GM12878 (cell line): ENCODE measurements at regions not wholly inside any gene's neighbourhood (a gene's known extent, or its start where the extent isn't known, plus 50 kb on each side); places are given as distances from the start of the nearest gene placed in this dataset.

Source experiments
- ATAC-seq: fragments of 200-7000 bp; cut with Tn5 transposase; 3 replicates; pipeline ENCODE4 v1.9.1; 2020; ENCODE audit warnings: mild to moderate bottlenecking, moderate library complexity
- BruUV-seq: library from RNA; stranded (reverse); fragments of 400-500 nt; replicated peaks from 2 replicates; lab custom pipeline; 2021; lab: Mats Ljungman, UMichigan
- CTCF ChIA-PET: fragments of 300-600 bp; sonication (Branson Sonifier 250); formaldehyde crosslinking; extraction: SDS; loops from one replicate; lab custom pipeline; 2021; ENCODE audit warnings: inconsistent platforms; lab: Yijun Ruan, JAX
- POLR2A ChIA-PET: fragments of 350-600 bp; formaldehyde crosslinking; extraction: SDS; loops from one replicate; lab custom pipeline; 2021; ENCODE audit warnings: inconsistent platforms; lab: Charles Lee
- RAD21 ChIA-PET: fragments of 300-600 bp; sonication (Branson Sonifier 250); formaldehyde crosslinking; loops from one replicate; lab custom pipeline; 2023; ENCODE audit warnings: antibody characterized with exemption; ENCODE audit not compliant: unreplicated experiment; lab: Charles Lee
- SMC1A ChIA-PET: fragments of 300-600 bp; sonication (Branson Sonifier 250); formaldehyde crosslinking; loops from one replicate; lab custom pipeline; 2023; ENCODE audit not compliant: unreplicated experiment, uncharacterized antibody; lab: Charles Lee
- DNase-seq: peaks from one replicate; pipeline ENCODE4 v3.0.0-alpha.2; 2011; ENCODE audit warnings: low read depth, low spot score
- FAIRE-seq: peaks from 3 replicates; lab custom pipeline; 2011; peaks lifted over from hg19 to GRCh38; lab: Jason Lieb, UNC
- H2AFZ ChIP-seq: 2 replicates; pipeline ENCODE4 v1.6.0; 2011; ENCODE audit warnings: low read depth, low read length, control low read depth; ENCODE audit not compliant: control insufficient read depth
- H3K27ac ChIP-seq: 2 replicates; pipeline ENCODE4 v1.5.1; 2011; ENCODE audit warnings: control low read depth; ENCODE audit not compliant: control insufficient read depth, insufficient read depth
- H3K27me3 ChIP-seq, 2 experiments: replicated peaks in 1 of 2; 2 replicates each; pipeline versions ENCODE4 v1.6.0 to v1.6.1; 2011; ENCODE audit warnings: low read length in 1 of 2; ENCODE audit not compliant: control insufficient read depth in 2 of 2, insufficient read depth in 2 of 2
- H3K36me3 ChIP-seq, 2 experiments: 2 replicates each; pipeline ENCODE4 v1.5.1; 2011; ENCODE audit warnings: low read length in 1 of 2; ENCODE audit not compliant: control insufficient read depth in 2 of 2, insufficient read depth in 2 of 2
- H3K4me1 ChIP-seq: 2 replicates; pipeline ENCODE4 v1.6.1; 2011; ENCODE audit warnings: mild to moderate bottlenecking, low read length, moderate library complexity, mixed read lengths; ENCODE audit not compliant: control insufficient read depth, insufficient read depth
- H3K4me2 ChIP-seq: 2 replicates; pipeline ENCODE4 v1.6.0; 2011; ENCODE audit warnings: control low read depth; ENCODE audit not compliant: control insufficient read depth, insufficient read depth
- H3K4me3 ChIP-seq: fragments of 200-600 bp; sonication (generic); 2 replicates; pipeline ENCODE4 v1.5.1; 2016
- H3K79me2 ChIP-seq: 2 replicates; pipeline ENCODE4 v1.6.0; 2011; ENCODE audit warnings: low read length; ENCODE audit not compliant: control insufficient read depth, insufficient read depth
- H3K9ac ChIP-seq: 2 replicates; pipeline ENCODE4 v1.8.0; 2011; ENCODE audit warnings: low read length, control low read depth, mixed read lengths; ENCODE audit not compliant: control insufficient read depth, insufficient read depth
- H3K9me3 ChIP-seq: replicated peaks from 3 replicates; pipeline ENCODE4 v1.5.1; 2011; ENCODE audit warnings: mild to moderate bottlenecking, low read length; ENCODE audit not compliant: control insufficient read depth, insufficient read depth
- H4K20me1 ChIP-seq: 2 replicates; pipeline ENCODE4 v1.6.0; 2011; ENCODE audit not compliant: control insufficient read depth, insufficient read depth
- BHLHE40 ChIP-seq, 2 experiments: fragments of 450-650 bp in 1 of 2; IDR thresholded peaks; 2 replicates each; pipeline ENCODE4 v1.6.1; 2011 to 2017; ENCODE audit warnings: low read depth in 2 of 2, borderline replicate concordance in 1 of 2, improper control_type of control experiment in 1 of 2, low read length in 1 of 2, mild to moderate bottlenecking in 1 of 2
- CUX1 ChIP-seq: IDR thresholded peaks from 2 replicates; pipeline ENCODE4 v1.6.1; 2012; ENCODE audit warnings: improper control_type of control experiment, low read depth, low read length; ENCODE audit not compliant: insufficient replicate concordance
- IKZF2 ChIP-seq, 2 experiments: fragments of 450-650 bp; IDR thresholded peaks; 2 replicates each; pipeline ENCODE4 v1.6.1; 2017; ENCODE audit warnings: mild to moderate bottlenecking in 2 of 2, moderate library complexity in 2 of 2
- IRF5 ChIP-seq: fragments of 450-650 bp; IDR thresholded peaks from 2 replicates; pipeline ENCODE4 v1.6.1; 2017; ENCODE audit warnings: borderline replicate concordance
- JUND ChIP-seq: IDR thresholded peaks from 2 replicates; pipeline ENCODE4 v1.6.1; 2012; ENCODE audit warnings: low read depth, mild to moderate bottlenecking, low read length, improper control_type of control experiment, moderate library complexity
- NR2C1 ChIP-seq: fragments of 450-650 bp; IDR thresholded peaks from 2 replicates; pipeline ENCODE4 v1.6.1; 2017; ENCODE audit warnings: antibody characterized with exemption, mild to moderate bottlenecking, moderate library complexity
- POLR2AphosphoS2 ChIP-seq: IDR thresholded peaks from 2 replicates; pipeline ENCODE4 v1.6.1; 2011; ENCODE audit warnings: low read depth, mild to moderate bottlenecking, low read length, improper control_type of control experiment, moderate library complexity
- RELB ChIP-seq: fragments of 450-650 bp; IDR thresholded peaks from 2 replicates; pipeline ENCODE4 v1.6.1; 2017; ENCODE audit warnings: low read depth, mild to moderate bottlenecking, moderate library complexity
- RUNX3 ChIP-seq: IDR thresholded peaks from 2 replicates; pipeline ENCODE4 v1.6.1; 2012; ENCODE audit warnings: low read length, inconsistent platforms
- WGBS: methylation state at CpG from one replicate; pipeline ENCODE4 v1.1.6; 2016; ENCODE audit warnings: low lambda C conversion rate; ENCODE audit not compliant: insufficient replicate concordance, insufficient coverage; ENCODE audit errors: missing lambda C conversion rate; 5-methylcytosine and 5-hydroxymethylcytosine counted together
- in situ Hi-C: fragments of 300-500 bp; cut with MboI; formaldehyde crosslinking; loops from 9 replicates; pipeline ENCODE4 v1.14.3; 2018; ENCODE audit warnings: mixed read lengths
- intact Hi-C: fragments of 100-400 bp; cut with micrococcal nuclease; formaldehyde crosslinking; loops from one replicate; pipeline ENCODE4 v1.14.2; 2022; ENCODE audit not compliant: unreplicated experiment

- TF ChIP-seq CUX1: no peak
- TF ChIP-seq JUND: no peak
- TF ChIP-seq, all 136 proteins: peak for 0
Observed at GRCh38 chr3:117346901-117347300, 637.3 kb downstream of the TUSC7 start (continued).

- 0% methylated on average over 1 of the region's 1 CpG for WGBS
- intact Hi-C loops: no loop called here
Observed at GRCh38 chr3:117348884-117349283, 639.3 kb downstream of the TUSC7 start.

More at GRCh38 chr3:117348884-117349283, 639.3 kb downstream of the TUSC7 start:
- Histone ChIP-seq H3K79me2 (no peaks in the 10 kb centered on the region), H3K27ac (no peak overlapping the region), H3K9ac (no peak overlapping the region), H3K4me2 (no peak overlapping the region), H3K27me3 (no peaks in the 10 kb centered on the region; a peak in 1 of 4 replicates), H3K36me3 (no peaks in the 10 kb centered on the region), H2AFZ (no peak overlapping the region), H3K4me3 (no peak overlapping the region), H3K9me3 (no peaks in the 10 kb centered on the region), H4K20me1 (no peaks in the 10 kb centered on the region), H3K4me1 (no peaks in the 10 kb centered on the region)
- TF ChIP-seq BHLHE40 (IDR thresholded peaks at IDR 0.05; ENCODE audit: borderline replicate concordance in 1 of 2, low read depth in 2 of 2, low read length in 1 of 2) (no peak), IRF5 (no peak), RELB (no peak), IKZF2 (IDR thresholded peaks at IDR 0.05) (no peak), NR2C1 (no peak), RUNX3 (no peak), POLR2AphosphoS2 (no peak)
- no peak for FAIRE-seq
- no peak for ATAC-seq
- SMC1A ChIA-PET: no interaction called here
- DNase-seq: no peak
- RAD21 ChIA-PET: no interaction called here
- no TSS peak for BruUV-seq
- POLR2A ChIA-PET: interaction anchor here (1.0 kb wide), 1 partner anchor 15 kb away, joined by 3 read pairs; no protein-coding TSS in a partner anchor
- in situ Hi-C loops: no loop called here
- CTCF ChIA-PET: interaction anchor here (1.3 kb wide), 1 partner anchor 330 kb away, joined by 4 read pairs; no protein-coding TSS in a partner anchor
